Liver (tissue), 8 donors: ENCODE measurements at regions not wholly inside any gene's neighbourhood (a gene's known extent, or its start where the extent isn't known, plus 50 kb on each side); places are given as distances from the start of the nearest gene placed in this dataset.

Experiments used
- DNase-seq: peaks from one replicate; pipeline ENCODE4 v3.0.0-alpha.2; 2017; ENCODE audit warnings: low spot score
- H3K27ac ChIP-seq, 2 donors: one replicate each; pipeline ENCODE4 v1.7.0; 2013; ENCODE audit warnings: inconsistent platforms in 2 of 2, low read length in 2 of 2, control low read depth in 1 of 2, low read depth in 1 of 2, mild to moderate bottlenecking in 1 of 2
- H3K27me3 ChIP-seq, 4 donors: one replicate each; pipeline versions ENCODE4 v1.6.1 to v1.7.0; 2013; ENCODE audit warnings: low read length in 3 of 4, inconsistent platforms in 1 of 4, mild to moderate bottlenecking in 1 of 4, moderate library complexity in 1 of 4; ENCODE audit not compliant: control insufficient read depth in 4 of 4, insufficient read depth in 4 of 4
- H3K36me3 ChIP-seq, 4 donors: one replicate each; pipeline versions ENCODE4 v1.6.1 to v1.7.0; 2013; ENCODE audit warnings: low read length in 3 of 4, mild to moderate bottlenecking in 3 of 4, low read depth in 1 of 4, moderate library complexity in 1 of 4; ENCODE audit not compliant: control insufficient read depth in 4 of 4, insufficient read depth in 3 of 4
- H3K4me1 ChIP-seq, 4 donors: one replicate each; pipeline versions ENCODE4 v1.6.1 to v1.7.0; 2013; ENCODE audit warnings: low read length in 3 of 4, mild to moderate bottlenecking in 3 of 4, moderate library complexity in 1 of 4; ENCODE audit not compliant: control insufficient read depth in 4 of 4, insufficient read depth in 4 of 4
- H3K4me3 ChIP-seq, 3 donors: one replicate each; pipeline versions ENCODE4 v1.6.1 to v1.7.0; 2013; ENCODE audit warnings: low read length in 3 of 3, control low read depth in 1 of 3, low read depth in 1 of 3, mild to moderate bottlenecking in 1 of 3
- H3K9ac ChIP-seq, 2 donors: one replicate each; pipeline ENCODE4 v1.7.0; 2013; ENCODE audit warnings: low read length in 2 of 2, mild to moderate bottlenecking in 2 of 2, moderate library complexity in 2 of 2, control low read depth in 1 of 2, low read depth in 1 of 2
- H3K9me3 ChIP-seq, 4 donors: one replicate each; pipeline versions ENCODE4 v1.6.1 to v1.7.0; 2013; ENCODE audit warnings: low read length in 3 of 4; ENCODE audit not compliant: control insufficient read depth in 4 of 4
- EGR1 ChIP-seq, 2 donors: IDR thresholded peaks; 2 replicates each; pipeline ENCODE4 v1.6.1; 2016 to 2018; ENCODE audit warnings: antibody characterized with exemption in 2 of 2, low read depth in 2 of 2
- FOXA1 ChIP-seq: IDR thresholded peaks from 2 replicates; pipeline ENCODE4 v1.6.1; 2016; ENCODE audit warnings: antibody characterized with exemption
- FOXA2 ChIP-seq: IDR thresholded peaks from 2 replicates; pipeline ENCODE4 v1.6.1; 2016; ENCODE audit warnings: antibody characterized with exemption
- GABPA ChIP-seq, 2 donors: IDR thresholded peaks in 1 of 2; conservative IDR thresholded peaks in 1 of 2; 2 replicates each; pipeline ENCODE4 v1.6.1; 2016; ENCODE audit warnings: antibody characterized with exemption in 2 of 2, mild to moderate bottlenecking in 1 of 2, moderate library complexity in 1 of 2
- HNF4A ChIP-seq, 2 donors: conservative IDR thresholded peaks; 2 replicates each; pipeline ENCODE4 v1.6.1; 2016; ENCODE audit warnings: antibody characterized with exemption in 2 of 2, mild to moderate bottlenecking in 2 of 2
- HNF4G ChIP-seq: IDR thresholded peaks from 2 replicates; pipeline ENCODE4 v1.6.1; 2016; ENCODE audit warnings: antibody characterized with exemption
- JUND ChIP-seq, 2 donors: IDR thresholded peaks; 2 replicates each; pipeline ENCODE4 v1.6.1; 2016; ENCODE audit warnings: antibody characterized with exemption in 2 of 2
- NR2F2 ChIP-seq: IDR thresholded peaks from 2 replicates; pipeline ENCODE4 v1.6.1; 2016; ENCODE audit warnings: antibody characterized with exemption
- RAD21 ChIP-seq, 2 donors: IDR thresholded peaks; 2 replicates each; pipeline ENCODE4 v1.6.1; 2016; ENCODE audit warnings: antibody characterized with exemption in 2 of 2, mild to moderate bottlenecking in 2 of 2
- RXRA ChIP-seq, 2 donors: IDR thresholded peaks; 2 replicates each; pipeline ENCODE4 v1.6.1; 2017 to 2018; ENCODE audit warnings: antibody characterized with exemption in 2 of 2, mild to moderate bottlenecking in 1 of 2
- SP1 ChIP-seq: IDR thresholded peaks from 2 replicates; pipeline ENCODE4 v1.6.1; 2018; ENCODE audit warnings: antibody characterized with exemption, mild to moderate bottlenecking
- TAF1 ChIP-seq: conservative IDR thresholded peaks from 2 replicates; pipeline ENCODE4 v1.6.1; 2016; ENCODE audit warnings: antibody characterized with exemption, mild to moderate bottlenecking
- YY1 ChIP-seq: IDR thresholded peaks from 2 replicates; pipeline ENCODE4 v1.6.1; 2016; ENCODE audit warnings: antibody characterized with exemption, mild to moderate bottlenecking
- WGBS: extraction: QIAGEN DNeasy Blood & Tissue Kit; methylation state at CpG from one replicate; pipeline ENCODE4 v1.1.7; 2013; 5-methylcytosine and 5-hydroxymethylcytosine counted together
- TF ChIP-seq, protein P1 (sequence below): IDR thresholded peaks from 2 replicates; pipeline ENCODE4 v1.6.1; 2016; ENCODE audit warnings: antibody characterized with exemption, mild to moderate bottlenecking
- TF ChIP-seq, protein P2 (sequence below): IDR thresholded peaks from 2 replicates; pipeline ENCODE4 v1.6.1; 2016; ENCODE audit warnings: antibody characterized with exemption
- TF ChIP-seq, protein P3 (sequence below): fragments of 150-350 bp; IDR thresholded peaks from 2 replicates; pipeline ENCODE4 v1.5.1; 2017; ENCODE audit warnings: improper control_type of control experiment, low read depth, low read length; ENCODE audit not compliant: missing input control
- TF ChIP-seq, protein P4 (sequence below): IDR thresholded peaks from 2 replicates; pipeline ENCODE4 v1.6.1; 2016; ENCODE audit warnings: antibody characterized with exemption
- TF ChIP-seq, protein P5 (sequence below): IDR thresholded peaks from 2 replicates; pipeline ENCODE4 v1.6.1; 2016; ENCODE audit warnings: antibody characterized with exemption
- donor health status: healthy.
- donor health status: healthy.
- donor health status: healthy.
- donor health status: healthy.
- donor health status: healthy.

DNA sequence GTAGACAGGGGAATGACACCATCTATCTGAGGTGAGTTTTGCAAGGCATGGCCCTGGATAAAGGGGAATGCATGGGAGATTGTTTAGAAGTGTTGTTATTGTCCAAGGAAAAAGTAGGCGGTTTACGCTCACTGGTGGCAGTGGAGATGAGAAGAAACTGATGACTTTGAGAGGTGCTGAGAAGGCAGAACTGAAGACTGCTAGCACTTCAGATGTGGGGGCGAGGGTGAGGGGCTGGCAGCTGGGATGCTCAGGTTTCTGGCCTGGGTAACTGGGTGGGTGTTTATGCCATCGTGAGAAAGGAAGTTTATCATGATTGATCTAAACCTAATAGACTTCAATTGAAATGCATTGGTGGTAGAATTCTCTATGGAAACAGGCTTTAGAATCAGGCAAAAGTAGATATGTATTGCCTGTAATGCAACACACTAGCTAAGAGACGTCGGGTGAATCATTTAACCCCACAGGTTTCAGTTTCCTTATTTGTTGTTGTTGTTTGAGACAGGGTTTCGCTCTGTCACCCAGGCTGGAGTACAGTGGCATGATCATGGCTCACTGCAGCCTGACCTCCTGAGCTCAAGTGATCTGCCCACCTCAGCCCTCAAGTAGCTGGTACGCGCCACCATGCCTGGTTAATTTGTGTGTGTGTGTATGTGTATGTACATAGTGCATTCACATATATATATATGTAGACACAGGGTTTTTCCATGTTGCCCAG lies 123.5 kb downstream of the SLC24A2 start:
- TF ChIP-seq GABPA (IDR thresholded peaks at IDR 0.05 in 1 of 2, conservative IDR thresholded peaks at IDR 0.05 in 1 of 2): no peak
- TF ChIP-seq EGR1 (IDR thresholded peaks at IDR 0.05; ENCODE audit: low read depth in 2 of 2): no peak
- no peak for TF ChIP-seq TAF1
- no peak for TF ChIP-seq SP1
- no peak for TF ChIP-seq JUND (IDR thresholded peaks at IDR 0.05)
- TF ChIP-seq, protein P1, sequence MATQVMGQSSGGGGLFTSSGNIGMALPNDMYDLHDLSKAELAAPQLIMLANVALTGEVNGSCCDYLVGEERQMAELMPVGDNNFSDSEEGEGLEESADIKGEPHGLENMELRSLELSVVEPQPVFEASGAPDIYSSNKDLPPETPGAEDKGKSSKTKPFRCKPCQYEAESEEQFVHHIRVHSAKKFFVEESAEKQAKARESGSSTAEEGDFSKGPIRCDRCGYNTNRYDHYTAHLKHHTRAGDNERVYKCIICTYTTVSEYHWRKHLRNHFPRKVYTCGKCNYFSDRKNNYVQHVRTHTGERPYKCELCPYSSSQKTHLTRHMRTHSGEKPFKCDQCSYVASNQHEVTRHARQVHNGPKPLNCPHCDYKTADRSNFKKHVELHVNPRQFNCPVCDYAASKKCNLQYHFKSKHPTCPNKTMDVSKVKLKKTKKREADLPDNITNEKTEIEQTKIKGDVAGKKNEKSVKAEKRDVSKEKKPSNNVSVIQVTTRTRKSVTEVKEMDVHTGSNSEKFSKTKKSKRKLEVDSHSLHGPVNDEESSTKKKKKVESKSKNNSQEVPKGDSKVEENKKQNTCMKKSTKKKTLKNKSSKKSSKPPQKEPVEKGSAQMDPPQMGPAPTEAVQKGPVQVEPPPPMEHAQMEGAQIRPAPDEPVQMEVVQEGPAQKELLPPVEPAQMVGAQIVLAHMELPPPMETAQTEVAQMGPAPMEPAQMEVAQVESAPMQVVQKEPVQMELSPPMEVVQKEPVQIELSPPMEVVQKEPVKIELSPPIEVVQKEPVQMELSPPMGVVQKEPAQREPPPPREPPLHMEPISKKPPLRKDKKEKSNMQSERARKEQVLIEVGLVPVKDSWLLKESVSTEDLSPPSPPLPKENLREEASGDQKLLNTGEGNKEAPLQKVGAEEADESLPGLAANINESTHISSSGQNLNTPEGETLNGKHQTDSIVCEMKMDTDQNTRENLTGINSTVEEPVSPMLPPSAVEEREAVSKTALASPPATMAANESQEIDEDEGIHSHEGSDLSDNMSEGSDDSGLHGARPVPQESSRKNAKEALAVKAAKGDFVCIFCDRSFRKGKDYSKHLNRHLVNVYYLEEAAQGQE: no peak
- TF ChIP-seq YY1: no peak
- TF ChIP-seq FOXA1: no peak
- no peak for TF ChIP-seq RAD21 (IDR thresholded peaks at IDR 0.05)
- TF ChIP-seq NR2F2: no peak
- no peak for TF ChIP-seq FOXA2
- no peak for TF ChIP-seq HNF4A (conservative IDR thresholded peaks at IDR 0.05)
- TF ChIP-seq HNF4G: no peak
- TF ChIP-seq RXRA (IDR thresholded peaks at IDR 0.05): no peak
- TF ChIP-seq, protein P2, sequence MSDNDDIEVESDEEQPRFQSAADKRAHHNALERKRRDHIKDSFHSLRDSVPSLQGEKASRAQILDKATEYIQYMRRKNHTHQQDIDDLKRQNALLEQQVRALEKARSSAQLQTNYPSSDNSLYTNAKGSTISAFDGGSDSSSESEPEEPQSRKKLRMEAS: no peak
- TF ChIP-seq, protein P3, sequence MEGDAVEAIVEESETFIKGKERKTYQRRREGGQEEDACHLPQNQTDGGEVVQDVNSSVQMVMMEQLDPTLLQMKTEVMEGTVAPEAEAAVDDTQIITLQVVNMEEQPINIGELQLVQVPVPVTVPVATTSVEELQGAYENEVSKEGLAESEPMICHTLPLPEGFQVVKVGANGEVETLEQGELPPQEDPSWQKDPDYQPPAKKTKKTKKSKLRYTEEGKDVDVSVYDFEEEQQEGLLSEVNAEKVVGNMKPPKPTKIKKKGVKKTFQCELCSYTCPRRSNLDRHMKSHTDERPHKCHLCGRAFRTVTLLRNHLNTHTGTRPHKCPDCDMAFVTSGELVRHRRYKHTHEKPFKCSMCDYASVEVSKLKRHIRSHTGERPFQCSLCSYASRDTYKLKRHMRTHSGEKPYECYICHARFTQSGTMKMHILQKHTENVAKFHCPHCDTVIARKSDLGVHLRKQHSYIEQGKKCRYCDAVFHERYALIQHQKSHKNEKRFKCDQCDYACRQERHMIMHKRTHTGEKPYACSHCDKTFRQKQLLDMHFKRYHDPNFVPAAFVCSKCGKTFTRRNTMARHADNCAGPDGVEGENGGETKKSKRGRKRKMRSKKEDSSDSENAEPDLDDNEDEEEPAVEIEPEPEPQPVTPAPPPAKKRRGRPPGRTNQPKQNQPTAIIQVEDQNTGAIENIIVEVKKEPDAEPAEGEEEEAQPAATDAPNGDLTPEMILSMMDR: no peak
- TF ChIP-seq, protein P4, sequence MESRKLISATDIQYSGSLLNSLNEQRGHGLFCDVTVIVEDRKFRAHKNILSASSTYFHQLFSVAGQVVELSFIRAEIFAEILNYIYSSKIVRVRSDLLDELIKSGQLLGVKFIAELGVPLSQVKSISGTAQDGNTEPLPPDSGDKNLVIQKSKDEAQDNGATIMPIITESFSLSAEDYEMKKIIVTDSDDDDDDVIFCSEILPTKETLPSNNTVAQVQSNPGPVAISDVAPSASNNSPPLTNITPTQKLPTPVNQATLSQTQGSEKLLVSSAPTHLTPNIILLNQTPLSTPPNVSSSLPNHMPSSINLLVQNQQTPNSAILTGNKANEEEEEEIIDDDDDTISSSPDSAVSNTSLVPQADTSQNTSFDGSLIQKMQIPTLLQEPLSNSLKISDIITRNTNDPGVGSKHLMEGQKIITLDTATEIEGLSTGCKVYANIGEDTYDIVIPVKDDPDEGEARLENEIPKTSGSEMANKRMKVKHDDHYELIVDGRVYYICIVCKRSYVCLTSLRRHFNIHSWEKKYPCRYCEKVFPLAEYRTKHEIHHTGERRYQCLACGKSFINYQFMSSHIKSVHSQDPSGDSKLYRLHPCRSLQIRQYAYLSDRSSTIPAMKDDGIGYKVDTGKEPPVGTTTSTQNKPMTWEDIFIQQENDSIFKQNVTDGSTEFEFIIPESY: no peak
- TF ChIP-seq, protein P5, sequence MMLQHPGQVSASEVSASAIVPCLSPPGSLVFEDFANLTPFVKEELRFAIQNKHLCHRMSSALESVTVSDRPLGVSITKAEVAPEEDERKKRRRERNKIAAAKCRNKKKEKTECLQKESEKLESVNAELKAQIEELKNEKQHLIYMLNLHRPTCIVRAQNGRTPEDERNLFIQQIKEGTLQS: no peak
- Histone ChIP-seq H3K27ac (no peak overlapping the region), H3K27me3 (no peaks in the 10 kb centered on the region), H3K9ac (no peak overlapping the region), H3K9me3 (no peaks in the 10 kb centered on the region), H3K4me3 (no peak overlapping the region), H3K36me3 (no peaks in the 10 kb centered on the region), H3K4me1 (no peaks in the 10 kb centered on the region)
- 70% methylated on average over 9 of the region's 9 CpGs for WGBS
- DNase-seq: no peak
